ENCODE measurements at regions not wholly inside any gene's neighbourhood (a gene's known extent, or its start where the extent isn't known, plus 50 kb on each side); places are given as distances from the start of the nearest gene placed in this dataset.

GRCh38 chr1:82478916-82479315 lies 678.2 kb downstream of the ADGRL2 start:
- TF ChIP-seq POLR2A (IDR thresholded peaks at IDR 0.05) (no peak), CTCF (IDR thresholded peaks at IDR 0.05) (no peak)
